ENCODE measurements at regions not wholly inside any gene's neighbourhood (a gene's known extent, or its start where the extent isn't known, plus 50 kb on each side); places are given as distances from the start of the nearest gene placed in this dataset.

DNA sequence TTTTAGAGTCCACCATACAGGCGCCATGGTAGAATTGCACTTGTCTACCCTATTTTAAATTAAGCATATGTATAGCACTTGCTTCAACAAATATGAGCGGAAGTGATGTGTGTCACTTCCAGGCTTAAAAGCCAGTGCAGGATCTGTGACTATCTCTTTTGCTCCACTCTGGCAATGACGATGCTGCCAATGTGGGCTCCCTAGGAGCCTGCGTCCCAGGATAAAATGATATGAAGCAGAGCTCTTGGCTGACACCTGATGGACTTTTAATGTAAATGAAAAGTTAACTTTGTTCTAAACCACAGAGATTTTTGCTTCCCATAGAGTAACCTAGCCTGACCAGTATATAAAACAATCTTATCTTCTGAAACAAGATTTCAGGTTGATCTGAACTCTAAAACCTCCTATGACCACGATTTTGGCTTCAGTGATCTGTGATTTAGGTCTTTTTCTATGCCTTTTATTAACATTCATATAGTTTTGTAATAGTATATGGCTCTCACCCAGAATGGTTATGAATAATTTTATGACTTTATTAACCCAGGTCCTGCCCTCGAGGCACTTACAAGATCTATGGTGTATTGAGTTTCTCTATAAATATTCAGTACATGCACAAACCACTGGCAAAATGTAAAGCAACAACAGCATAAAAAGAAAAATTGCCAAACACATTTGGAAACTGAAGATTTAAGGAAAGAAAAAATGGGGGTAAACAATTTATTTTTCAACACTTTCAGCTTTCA lies 422.5 kb upstream of the PIK3C3 start:
- no peak for FAIRE-seq

DNA sequence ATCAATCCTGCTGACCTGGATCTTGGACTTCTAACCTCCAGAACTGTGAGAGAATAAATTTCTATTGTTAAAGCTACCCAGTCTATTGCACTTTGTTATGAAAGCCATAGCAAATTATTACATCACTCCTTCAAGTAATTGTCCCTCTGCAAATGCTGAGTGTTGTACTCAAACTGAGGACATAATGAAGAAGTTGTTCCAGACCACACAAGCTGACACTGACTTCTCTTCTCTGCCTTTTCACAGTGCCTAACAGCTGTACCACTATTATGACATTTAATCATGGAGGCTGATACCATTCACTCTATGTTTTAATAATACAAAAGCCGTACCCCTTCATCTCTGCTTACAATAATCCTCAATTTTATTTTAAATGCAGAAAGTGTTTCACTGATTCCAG lies 424.1 kb upstream of the PIK3C3 start:
- no peak for FAIRE-seq

DNA sequence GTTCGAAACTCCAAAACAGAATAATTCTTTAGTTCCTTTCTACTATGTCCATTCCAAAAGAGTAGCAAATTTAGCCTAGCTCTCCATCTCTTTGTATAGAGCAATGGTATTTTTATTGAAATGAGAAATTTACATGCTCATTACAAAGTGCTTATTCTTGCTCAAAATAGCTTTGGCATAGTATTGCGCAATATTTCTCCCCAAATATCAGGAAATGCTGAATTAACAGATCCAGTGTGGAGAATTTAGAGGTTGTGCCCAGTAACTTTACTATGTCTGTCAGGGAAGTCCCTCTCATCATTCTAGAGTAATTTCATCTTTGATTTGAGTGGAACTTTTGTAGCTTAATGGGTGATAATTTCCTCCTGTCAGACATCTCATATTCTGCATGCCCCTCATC lies 425.9 kb upstream of the PIK3C3 start:
- no peak for FAIRE-seq

DNA sequence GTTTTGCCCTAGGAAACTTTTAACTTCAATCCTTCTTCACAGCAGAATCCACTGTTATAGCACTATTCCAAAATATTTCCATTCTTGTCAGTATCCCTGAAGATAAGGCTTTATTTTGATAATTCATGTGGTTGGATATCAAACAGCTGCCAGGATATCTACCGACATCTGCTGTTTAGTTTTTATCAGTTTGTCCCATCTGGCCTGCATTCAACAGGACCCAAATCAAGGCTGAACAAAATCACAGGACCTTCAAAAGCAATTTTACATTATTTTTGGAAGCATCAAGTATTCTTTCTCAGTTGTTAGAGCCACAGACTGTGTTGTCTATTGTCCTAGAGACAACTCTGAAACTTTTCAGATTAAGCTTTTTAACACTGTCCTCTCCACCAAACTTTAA lies 429.0 kb upstream of the PIK3C3 start:
- no peak for FAIRE-seq

- no peak for FAIRE-seq
Measured at GRCh38 chr18:41524674-41525470, 430.2 kb upstream of the PIK3C3 start.

DNA sequence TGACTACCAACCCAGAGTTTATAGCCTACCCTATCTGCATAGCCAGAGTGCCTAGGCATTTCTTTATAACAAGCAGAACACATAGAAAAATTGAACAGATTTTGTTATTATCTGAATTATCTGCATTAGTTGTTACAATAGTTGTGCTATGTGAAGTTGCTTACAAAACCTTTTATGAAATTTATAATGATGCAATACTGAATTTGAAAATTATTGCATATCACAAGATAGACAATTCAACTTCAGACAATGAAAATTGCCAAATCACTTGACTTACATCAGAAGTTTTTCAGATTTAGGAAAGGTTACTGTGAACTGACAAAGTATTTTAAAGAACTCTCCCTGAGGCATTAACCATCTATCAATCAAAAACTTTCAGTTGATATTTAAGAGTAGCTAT lies 437.9 kb upstream of the PIK3C3 start:
- FAIRE-seq, result no peak

GRCh38 chr18:41513438-41513837 lies 441.6 kb upstream of the PIK3C3 start:
- no peak for FAIRE-seq

- FAIRE-seq, result no peak
Measured at GRCh38 chr18:41504316-41504715, 450.7 kb upstream of the PIK3C3 start.

GRCh38 chr18:41501848-41502247 lies 453.2 kb upstream of the PIK3C3 start:
- FAIRE-seq, result no peak

- no peak for FAIRE-seq
Measured at GRCh38 chr18:41499345-41499744, 455.7 kb upstream of the PIK3C3 start.

GRCh38 chr18:41490861-41491260 lies 464.2 kb upstream of the PIK3C3 start:
- no peak for FAIRE-seq

GRCh38 chr18:41486575-41486974 lies 468.5 kb upstream of the PIK3C3 start:
- FAIRE-seq, result no peak

GRCh38 chr18:41484069-41484468 lies 471.0 kb upstream of the PIK3C3 start:
- FAIRE-seq, result no peak

- no peak for FAIRE-seq
Measured at GRCh38 chr18:41482501-41482900, 472.5 kb upstream of the PIK3C3 start.

GRCh38 chr18:41466436-41467160 lies 488.4 kb upstream of the PIK3C3 start:
- no peak for FAIRE-seq

GRCh38 chr18:41465386-41465785 lies 489.6 kb upstream of the PIK3C3 start:
- no peak for FAIRE-seq

GRCh38 chr18:41464278-41464677 lies 490.8 kb upstream of the PIK3C3 start:
- FAIRE-seq, result no peak

- FAIRE-seq, result no peak
Measured at GRCh38 chr18:41462946-41463345, 492.1 kb upstream of the PIK3C3 start.

DNA sequence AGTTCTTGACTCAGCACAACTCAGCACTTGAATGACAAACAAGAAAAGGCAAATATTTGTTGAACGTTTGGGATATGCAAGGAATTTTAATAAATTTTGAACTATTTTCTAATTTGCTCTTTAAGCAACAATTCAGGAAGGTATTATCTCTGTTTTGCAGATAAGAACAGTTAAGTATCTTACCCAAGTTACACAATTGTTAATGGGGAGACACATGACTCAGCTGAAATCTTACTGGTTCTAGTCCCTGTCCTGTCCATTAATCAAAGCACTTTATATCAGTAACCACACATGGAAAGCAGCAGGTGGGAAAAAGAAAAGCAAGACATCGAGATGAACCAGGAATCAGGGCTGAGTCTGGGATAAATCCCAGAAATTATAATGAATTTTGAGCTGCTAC lies 493.9 kb upstream of the PIK3C3 start:
- no peak for FAIRE-seq

- no peak for FAIRE-seq
Measured at GRCh38 chr18:41459656-41460055, 495.4 kb upstream of the PIK3C3 start.

GRCh38 chr18:41458376-41458775 lies 496.7 kb upstream of the PIK3C3 start:
- FAIRE-seq, result no peak

GRCh38 chr18:41457765-41458326 lies 497.2 kb upstream of the PIK3C3 start:
- no peak for FAIRE-seq

- FAIRE-seq, result no peak
Measured at GRCh38 chr18:41456831-41457230, 498.2 kb upstream of the PIK3C3 start.

Data from TTC549 (cell line).